GM18858 (cell line): ENCODE measurements at regions not wholly inside any gene's neighbourhood (a gene's known extent, or its start where the extent isn't known, plus 50 kb on each side); places are given as distances from the start of the nearest gene placed in this dataset.

Experiments
- ATAC-seq: cut with Tn5 transposase; IDR thresholded peaks from one replicate; pipeline ENCODE4 v1.9.1; 2021; ENCODE audit not compliant: unreplicated experiment

GRCh38 chr11:39304586-39304985 lies 2154.9 kb downstream of the LRRC4C start:
- ATAC-seq, result no peak

DNA sequence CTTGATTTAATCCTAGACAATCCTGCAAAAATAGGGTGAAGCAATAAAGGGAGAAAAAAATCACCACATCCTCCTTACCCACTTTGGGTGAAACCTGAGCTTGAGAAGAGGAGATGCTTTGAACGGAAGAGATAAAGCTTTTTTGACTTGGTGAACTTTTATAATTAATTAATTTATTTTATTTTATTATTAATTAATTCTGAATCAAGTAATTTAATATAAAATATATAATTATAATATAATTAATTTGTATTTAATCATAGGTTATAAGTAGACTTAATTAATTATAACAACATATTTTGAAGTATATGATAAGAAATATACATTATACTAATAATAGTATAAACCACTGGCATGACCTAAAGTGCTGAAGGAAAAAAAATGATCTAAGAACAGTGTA lies 2164.8 kb downstream of the LRRC4C start:
- no peak for ATAC-seq

DNA sequence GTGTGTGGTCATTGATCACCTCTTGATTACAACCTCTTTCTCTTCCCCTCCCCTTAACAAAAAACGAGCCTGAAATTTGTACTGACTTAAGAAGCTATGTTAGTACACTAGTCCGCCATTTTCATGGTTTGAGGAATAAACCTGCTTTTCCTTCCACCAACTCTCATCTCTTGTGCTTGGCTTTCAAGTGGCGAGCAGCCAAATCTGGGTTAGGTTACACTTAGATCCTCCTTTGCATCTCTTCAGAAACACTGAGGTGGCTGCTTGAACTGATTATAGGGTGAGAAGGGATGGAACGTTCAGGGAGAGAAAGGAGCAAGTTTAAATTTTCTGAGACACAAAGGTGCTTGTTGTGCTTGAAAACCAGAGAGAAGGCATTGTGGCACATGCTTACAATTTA lies 2171.4 kb downstream of the LRRC4C start:
- ATAC-seq, result no peak

DNA sequence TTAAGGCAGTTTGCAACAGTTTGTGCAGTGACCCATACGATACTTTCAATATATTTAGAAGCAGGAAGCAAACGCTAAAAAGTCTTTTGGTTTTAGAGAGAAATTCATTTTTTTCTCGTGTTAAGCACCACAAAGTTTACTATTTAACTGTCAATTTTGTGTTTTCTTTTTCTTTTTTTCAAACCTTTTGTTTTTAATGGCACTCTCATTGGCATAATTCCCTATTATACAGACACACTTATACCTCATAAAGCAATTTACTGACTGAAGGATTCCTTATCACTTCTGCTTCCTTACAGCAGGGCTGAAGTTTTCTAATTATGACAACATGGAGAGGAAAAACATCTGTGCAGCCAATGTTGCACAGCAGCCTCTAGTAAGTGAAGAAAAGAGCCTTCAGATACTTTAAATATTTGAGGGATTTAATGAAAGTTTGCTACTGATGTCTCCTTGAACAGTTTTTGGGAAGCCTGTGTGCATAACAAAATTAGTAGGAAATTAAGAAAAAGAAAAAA lies 2191.2 kb downstream of the LRRC4C start:
- no peak for ATAC-seq

DNA sequence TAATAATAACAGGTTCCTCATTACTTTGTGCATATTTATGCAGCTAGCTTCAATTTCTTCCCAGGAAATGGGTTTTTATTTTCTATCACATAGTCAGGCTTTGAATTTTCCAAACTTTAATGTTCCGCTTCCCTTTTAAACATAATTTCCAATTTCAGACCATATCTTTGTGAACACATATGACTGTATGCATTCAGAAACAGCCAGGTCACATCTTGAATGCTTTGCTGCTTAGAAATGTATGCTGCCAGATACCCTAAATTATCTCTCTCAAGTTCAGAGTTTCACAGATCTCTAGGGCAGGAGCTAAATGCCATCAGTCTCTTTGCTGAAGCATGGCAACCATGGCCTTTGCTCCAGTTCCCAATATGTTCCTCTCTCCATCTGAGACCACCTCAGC lies 2203.8 kb downstream of the LRRC4C start:
- no peak for ATAC-seq

DNA sequence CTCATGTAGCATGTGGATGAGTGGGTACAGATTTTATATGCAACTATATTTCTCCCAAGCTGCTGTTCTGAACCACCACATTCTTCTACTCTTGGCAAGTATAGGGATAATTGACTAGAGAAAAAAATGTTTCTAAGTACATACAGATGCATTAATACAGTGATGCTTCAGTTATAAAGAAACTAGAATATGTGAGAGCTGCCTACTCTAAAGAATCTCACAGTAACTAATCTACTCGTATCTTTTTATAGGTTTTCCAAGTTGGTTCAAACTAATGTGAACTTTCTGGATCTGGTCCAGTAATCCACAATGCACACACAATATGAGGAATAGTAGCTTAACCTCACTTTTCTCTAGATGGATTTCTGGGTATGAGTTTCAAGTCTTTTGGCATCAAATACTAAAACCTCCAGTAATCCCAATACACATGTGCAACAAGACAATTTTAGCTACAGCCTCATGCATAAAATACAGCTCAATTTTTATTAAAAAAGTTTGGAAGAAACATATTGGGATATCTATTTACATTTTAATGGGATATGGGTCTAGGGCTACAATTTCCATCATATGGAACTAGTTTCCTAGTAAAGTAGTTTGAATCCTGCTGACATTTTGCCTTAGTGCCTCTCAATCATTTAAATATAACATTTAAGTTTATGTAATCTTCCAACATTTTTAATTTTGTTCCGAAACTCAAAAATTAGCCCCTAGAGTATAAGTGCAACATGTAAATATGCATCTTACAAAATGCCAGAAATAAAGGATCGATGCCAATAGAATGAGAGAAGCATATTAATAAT lies 2209.7 kb downstream of the LRRC4C start:
- ATAC-seq, result no peak

GRCh38 chr11:39247570-39248137 lies 2211.8 kb downstream of the LRRC4C start:
- no peak for ATAC-seq

DNA sequence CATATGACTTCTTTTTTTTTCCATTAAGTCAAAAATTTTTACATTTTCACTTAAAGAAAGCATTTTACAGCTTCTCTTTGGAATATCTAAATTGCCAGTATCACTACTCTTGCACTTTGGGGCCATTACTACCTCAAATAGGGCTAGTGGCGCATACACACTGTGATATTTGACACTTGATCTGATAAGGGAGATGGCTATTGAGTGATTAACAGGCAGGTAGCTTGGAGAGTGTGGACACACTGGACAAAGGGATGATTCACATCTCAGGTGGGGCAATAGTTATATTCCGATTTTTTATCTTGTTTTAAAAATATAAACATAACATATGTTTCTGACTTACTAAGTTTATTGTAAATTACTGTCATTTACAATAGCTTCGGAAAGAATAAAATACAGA lies 2219.9 kb downstream of the LRRC4C start:
- ATAC-seq, result no peak

DNA sequence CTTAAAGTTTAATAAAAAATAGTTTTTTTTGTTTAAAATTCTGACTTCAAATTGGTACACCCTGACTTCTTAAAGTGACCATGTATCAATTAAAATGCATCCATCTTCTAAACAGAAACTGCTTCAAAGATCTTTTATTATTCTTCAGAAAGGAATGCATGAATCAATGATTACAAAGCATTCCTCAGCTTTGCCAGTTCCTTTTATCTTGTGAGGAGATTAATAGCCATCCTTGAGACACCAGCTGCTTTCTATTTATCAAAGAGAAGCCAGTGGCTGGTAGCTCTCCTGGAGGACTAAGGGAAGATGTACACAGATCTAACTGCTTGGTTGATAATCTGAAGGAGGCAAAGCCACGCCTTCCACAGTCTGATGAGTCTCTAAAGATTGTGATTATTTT lies 2222.5 kb downstream of the LRRC4C start:
- no peak for ATAC-seq

DNA sequence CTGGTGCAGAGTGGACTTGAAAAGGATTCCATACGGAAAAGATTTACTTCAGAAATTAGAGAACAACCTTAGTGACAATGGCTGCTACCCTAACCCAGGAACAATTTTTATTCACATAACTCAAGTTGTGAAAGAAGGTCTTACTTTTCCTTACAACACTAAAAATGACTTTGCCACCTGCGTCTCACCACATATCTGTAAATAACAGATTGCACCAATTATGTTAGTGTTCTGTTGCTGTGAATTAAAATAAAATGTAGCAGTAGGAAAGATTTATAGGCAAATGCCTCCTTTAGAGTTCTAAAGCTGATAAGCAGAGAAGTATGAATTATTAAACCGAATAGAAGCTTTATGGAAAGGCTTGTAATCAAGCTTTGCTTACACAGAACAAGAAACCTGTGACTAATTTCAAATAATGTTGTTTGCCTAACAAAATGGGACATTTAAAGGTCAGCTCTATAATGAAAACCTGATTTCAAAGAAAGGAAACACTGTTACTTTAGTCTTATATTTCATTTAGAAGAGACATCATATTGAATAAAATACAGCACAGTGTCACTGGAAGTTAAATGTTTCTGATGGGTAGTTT lies 2237.8 kb downstream of the LRRC4C start:
- no peak for ATAC-seq

GRCh38 chr11:39220501-39221230 lies 2238.8 kb downstream of the LRRC4C start:
- no peak for ATAC-seq

GRCh38 chr11:39220069-39220468 lies 2239.4 kb downstream of the LRRC4C start:
- no peak for ATAC-seq

GRCh38 chr11:39209981-39210380 lies 2249.5 kb downstream of the LRRC4C start:
- no peak for ATAC-seq

DNA sequence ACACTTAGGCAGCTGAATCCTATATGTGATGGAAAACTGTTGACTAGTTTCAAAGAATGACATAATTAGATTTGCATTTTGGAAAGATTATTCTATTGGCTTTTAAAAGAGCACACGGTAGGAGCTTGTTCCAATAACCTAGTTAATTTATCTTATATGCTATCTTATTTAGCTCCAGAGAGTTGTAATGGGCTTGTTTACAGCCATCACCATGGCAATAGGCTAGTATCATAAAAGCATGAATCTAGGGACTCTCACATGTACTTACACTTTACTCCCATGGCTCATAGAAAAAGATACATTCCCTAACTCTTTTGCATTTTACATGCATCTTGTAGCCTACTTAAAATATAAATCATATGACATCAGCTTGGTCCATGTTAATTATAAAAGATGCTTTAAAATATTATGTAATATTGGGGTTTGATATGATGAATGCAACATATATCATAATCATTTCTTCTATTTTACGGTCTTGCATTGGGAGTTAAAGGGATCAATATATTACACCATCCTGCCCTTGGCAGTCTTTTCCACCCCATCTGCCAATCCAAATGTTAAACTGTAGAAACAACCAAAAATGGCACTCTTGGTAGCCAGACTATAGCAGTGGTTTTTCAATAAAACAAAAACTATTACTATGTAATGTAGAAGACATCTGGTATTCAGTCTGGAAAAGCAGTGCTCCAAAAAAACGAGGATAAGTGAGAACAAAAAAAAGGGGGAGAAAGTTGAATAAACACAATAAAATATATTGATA lies 2254.0 kb downstream of the LRRC4C start:
- ATAC-seq, result no peak

DNA sequence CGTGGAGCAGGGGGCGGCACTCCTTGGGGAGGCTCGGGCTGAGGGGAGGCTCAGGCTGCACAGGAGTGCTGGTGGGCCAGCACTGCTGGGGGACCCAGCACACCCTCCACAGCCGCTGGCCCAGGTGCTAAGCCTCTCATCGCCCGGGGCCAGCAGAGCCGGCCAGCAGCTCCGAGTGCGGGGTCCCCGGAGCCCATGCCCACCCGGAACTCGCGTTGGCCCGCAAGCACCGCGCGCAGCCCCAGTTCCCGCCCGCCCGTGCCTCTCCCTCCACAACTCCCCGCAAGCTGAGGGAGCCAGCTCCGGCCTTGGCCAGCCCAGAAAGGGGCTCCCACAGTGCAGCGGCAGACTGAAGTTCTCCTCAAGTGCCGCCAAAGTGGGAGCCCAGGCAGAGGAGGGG lies 2266.8 kb downstream of the LRRC4C start:
- ATAC-seq, result no peak

GRCh38 chr11:39190751-39191150 lies 2268.7 kb downstream of the LRRC4C start:
- no peak for ATAC-seq

GRCh38 chr11:39177678-39178077 lies 2281.8 kb downstream of the LRRC4C start:
- ATAC-seq, result no peak

- ATAC-seq, result no peak
These were observed 2284.5 kb downstream of the LRRC4C start for GRCh38 chr11:39174965-39175364.

DNA sequence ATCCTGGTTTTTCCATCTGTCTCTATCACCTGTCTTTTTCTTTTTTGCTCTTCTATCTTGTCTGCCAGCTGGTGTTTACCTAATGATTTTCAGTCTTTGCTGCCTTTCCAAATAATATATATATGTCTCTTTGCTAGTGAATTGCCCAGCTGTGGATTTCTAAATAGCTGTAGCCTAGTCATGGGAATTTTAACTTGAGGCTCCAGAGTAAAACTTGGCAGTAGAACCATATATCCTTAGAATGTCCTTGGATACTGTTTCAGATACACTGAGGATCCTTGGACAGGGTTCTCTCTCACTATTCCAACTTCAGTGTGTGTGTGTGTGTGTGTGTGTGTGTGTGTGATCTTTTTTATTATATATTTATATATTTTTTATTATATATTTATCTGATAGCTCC lies 2285.3 kb downstream of the LRRC4C start:
- no peak for ATAC-seq

DNA sequence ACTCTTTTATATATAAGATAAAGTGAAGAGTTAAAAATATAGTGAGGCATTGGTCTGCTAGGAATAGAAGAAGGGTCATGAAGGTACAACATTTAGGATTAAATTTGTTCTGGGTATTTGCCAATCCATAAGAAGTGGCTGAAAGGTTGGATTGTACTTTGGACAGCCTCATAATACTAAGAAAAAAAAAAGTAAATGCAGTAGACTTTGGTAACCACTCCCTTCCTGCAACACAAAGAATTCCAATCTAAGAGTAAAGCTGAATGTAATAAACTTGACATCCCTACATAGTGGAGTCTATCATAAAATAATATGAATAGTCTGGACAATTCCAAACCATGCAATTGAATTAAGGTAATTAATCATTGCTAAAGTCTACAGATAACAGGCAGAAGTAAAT lies 2294.4 kb downstream of the LRRC4C start:
- no peak for ATAC-seq

DNA sequence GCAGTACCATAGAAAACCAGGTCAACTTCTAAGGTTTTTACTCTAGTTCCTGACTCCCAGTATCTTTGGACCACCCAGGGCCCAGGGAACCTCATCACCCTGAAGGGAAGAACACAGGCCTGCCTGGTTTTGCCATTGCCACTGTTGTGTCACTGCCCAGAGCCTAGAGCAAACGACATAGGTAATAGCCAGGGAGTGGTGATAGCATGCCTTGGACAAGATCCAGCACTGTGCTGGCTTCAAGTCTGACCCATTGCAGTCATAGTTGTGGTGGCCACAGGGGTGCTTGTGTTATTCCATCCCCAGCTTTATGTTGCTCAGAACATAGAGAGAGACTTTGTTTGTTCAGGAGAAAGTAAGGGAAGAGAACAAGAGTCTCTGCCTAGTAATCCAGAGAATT lies 2310.2 kb downstream of the LRRC4C start:
- no peak for ATAC-seq
